ENCODE measurements at regions not wholly inside any gene's neighbourhood (a gene's known extent, or its start where the extent isn't known, plus 50 kb on each side); places are given as distances from the start of the nearest gene placed in this dataset.

DNA sequence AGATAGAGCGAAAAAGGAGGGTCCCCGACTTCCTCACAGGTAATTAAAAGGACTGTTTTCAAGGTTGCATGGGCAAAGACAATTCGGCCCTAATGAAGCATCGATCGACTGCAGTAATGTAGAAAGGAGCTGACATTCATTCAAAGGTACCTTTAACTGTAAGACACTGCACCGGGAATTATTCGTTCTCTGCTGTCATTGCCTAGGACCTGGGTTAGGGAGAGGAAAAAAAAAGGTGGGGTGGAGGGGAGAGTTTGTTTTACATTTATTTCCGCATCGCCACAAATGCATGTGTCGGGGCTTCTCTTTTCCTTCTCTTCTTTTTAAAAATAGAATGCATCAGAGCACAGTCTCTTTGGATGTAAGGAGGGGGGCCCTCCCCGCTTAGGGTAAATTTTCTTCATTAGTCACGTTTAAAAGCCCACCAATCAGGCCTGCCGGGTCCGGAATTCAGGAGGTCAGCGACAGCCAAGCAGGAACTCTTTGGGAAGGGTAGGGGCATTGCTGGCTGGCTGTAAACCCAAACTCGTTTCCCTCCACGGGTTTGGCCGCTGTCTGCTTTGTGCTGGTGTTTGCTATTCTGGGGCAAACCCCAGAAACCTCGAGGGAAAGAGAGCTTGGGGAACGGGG, 496.2 kb upstream of the ZFHX3 start:
- DNase-seq (ENCODE audit: low read depth, low spot score) = no peak

DNA sequence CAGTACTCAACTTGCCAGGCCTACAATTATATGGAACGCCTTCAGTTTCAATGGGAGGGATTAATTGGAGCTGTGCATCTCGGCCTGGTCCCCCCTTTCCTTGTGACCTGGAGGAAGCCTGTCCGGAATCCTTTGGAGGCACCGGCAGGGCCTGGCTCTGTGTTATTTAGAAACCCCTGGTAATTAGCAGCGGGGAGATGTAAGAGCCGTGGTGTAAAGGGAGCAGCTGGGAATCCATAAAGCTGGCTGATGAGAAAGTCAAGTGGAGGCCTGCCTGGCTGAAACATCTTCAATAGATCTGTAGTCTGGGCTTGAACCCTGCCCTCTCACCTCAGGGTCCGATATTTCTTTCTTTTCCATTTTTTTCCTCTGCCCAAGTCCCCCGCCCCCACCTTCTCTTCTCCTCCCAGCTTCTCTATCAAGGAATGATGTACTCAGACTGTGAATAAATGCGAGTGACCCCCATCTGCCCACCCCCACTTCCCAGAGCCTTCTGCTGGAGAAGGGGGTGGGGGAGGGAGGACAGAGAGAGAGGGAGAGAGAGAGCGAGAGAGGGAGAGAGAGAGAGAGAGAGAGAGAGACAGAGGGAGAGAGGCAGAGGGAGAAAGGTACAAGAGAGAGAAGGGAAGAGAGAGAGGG, 495.5 kb upstream of the ZFHX3 start:
- DNase-seq (ENCODE audit: low read depth, low spot score) = no peak

DNA sequence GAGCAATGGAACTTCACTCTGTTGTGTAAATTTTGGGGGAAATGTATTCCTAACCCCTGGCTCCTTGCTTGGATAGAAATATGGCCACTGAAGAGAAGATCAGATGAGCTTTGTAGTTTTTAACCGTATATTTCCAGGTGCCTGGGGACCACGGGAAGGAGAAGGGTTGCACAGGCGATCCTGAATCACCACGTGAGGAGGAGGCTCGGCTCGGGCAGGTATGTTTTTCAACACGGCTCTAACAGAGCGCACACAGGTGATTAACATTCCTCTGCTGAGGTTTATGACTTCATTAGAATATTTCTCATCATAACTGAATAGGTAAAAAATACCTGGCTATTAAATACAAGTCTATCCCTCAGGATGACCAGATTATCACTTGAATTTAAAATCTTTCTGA, 495.0 kb upstream of the ZFHX3 start:
- no peak for DNase-seq (ENCODE audit: low read depth, low spot score)

DNA sequence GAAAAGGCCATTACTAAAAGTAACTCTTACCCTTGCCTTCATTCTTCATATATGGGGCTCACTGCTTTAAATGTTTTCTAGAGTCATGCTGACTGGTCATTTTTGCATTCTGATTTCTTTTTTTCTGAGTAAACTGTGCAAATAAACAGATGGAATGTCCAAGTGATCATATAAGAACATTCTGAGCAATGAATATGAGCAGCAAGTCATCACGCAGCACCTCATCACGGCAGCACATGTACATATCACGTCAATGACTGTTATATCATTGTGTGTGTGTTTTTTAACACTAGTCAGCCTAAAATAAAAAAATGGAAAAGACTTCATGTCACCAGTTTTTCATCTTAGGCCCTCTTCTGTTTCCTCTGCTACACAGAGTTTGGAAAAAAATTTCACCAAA, 490.0 kb upstream of the ZFHX3 start:
- DNase-seq (ENCODE audit: low read depth, low spot score) = no peak

DNA sequence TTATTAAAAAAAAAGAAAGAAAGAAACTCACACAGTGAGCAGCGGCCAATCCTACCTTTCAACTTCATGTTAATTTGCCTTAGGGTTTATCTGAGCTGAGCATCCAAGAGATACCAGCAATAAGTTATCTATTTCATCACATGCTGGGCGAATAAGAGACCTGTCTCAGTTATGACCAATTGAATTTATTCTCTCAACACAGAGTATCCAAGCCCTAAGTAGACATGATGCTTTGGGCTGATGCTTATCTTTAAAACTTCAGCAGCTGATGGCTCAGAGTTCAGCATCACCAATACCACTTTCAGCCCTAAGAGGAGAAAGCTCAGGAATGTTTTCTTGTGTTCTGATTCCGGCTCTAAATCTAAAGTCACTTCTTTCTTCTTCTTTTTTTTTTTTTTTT, 489.0 kb upstream of the ZFHX3 start:
- no peak for DNase-seq (ENCODE audit: low read depth, low spot score)

DNA sequence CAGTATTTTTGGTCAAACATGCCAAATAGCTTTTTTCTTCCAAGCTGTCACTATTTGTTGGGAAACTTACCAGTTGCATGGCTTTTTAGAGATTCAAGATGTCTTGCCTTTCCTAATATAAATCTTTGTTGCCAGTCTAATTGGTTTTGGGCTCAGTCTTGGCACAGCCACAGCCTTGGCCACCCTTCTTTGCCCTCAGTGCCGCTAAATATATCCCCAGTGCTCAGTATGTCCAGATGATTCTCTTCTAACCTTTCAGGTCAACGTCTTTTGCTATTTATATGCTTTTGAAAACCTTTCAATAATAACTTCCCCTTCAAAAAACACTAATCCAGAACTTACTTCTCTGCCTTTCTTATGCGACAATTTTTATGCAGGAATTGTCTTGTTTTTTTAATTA, 483.1 kb upstream of the ZFHX3 start:
- no peak for DNase-seq (ENCODE audit: low read depth, low spot score)

DNA sequence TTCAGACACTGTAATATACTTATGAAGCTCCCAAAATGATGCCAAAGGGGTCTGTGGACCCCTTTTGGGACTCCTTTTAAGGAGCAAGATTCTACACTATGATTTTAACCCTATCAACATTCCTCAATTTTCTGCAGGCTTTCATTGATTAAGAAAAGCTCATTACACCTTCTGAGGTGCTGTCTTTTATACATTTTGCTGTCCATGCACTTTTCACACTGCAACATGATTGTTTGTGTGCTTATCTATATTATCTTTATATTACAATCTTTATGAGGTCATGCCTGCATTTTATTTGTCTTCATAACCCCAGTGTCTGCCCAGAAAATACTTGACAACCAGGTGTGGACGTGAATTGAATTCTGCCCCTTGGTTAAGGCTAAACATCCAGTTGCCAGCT, 482.6 kb upstream of the ZFHX3 start:
- no peak for DNase-seq (ENCODE audit: low read depth, low spot score)

DNA sequence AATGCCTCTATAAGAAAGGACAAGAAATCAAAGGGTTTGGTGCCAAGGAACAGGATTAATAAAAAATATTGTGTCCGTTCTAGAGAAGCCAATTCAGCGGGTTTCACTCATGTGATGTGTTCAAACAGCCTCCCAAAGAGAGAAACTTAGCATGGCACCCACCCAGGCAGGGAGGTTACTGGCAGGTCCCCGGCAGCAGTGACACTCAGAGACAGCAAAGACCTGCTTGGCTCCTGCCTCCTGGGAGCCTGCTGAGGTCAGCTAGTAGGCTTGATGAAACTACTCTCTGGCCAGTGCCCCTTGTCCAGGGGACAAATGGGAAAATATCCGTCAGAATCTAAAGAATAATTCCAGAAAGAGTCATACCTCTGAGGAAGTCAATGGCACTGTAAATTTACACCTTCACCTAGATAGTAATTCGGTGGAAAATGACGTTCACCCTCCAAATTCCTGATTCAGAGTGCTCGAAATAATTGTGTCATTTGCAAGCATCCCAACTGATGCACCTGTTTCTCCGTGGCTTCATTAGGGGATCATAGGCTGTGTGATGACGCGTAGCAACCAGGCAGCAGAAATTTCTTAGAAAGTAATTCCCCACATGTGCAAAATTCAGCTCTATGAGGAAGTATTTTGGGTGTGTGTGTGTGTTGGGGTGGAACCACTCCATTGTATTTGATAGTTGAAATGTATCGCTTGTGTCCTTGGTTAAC, 481.5 kb upstream of the ZFHX3 start:
- no peak for DNase-seq (ENCODE audit: low read depth, low spot score)

DNA sequence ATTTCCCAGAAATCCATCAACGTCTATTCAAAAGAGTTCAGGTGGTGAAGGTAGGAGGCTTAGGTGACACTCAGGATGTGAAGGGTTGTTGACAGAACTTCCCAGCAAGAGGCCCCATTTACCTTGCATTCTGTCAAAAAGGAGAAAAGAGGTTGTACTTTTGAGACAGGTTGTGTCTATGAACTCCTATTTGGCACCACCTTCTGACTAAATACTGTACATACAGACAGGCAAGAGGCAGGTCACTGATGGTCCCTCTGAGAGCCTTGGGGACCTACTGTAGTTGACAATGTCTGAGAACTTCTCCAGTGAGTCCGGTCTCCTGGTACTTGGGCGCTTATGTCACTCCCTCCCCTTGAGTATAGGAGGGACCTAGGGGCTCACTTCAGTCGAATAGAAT, 479.3 kb upstream of the ZFHX3 start:
- no peak for DNase-seq (ENCODE audit: low read depth, low spot score)

DNA sequence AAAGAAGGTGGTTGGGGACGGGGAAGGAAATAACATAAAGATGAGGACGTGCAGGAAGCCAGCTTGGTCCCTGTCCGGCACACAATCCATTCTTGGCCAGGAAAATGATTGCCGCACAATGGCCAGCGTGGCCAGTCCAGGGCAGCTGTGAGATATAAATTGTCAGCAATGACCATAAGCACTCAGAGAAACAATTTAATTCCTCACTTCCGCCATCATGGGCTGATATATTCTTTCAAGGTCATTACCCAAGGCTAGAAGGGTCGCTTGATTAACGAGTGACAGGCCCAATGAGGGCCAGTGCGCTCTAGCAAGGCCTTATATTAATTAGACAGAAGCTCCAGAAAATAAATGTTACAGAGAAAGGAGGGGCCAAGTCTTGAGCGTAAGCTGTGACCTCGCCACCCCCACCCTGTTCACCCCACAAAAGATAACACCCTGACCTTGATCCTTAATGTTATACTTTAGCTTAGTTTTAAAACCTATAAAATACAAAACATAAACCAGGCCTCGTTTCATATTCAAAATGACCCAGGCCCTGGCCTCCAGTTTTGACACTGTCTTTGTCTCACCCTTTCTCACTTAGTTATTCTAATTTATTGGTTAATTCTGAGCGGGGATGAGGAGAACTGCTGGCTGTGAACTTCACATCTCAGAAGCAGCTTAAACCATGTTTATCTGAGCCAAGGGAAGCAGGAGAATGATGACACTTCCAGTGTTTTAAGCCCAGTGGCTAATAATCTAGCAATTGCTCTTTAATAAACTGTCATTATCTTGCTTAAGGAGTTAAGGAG, 478.3 kb upstream of the ZFHX3 start:
- no peak for DNase-seq (ENCODE audit: low read depth, low spot score)

DNA sequence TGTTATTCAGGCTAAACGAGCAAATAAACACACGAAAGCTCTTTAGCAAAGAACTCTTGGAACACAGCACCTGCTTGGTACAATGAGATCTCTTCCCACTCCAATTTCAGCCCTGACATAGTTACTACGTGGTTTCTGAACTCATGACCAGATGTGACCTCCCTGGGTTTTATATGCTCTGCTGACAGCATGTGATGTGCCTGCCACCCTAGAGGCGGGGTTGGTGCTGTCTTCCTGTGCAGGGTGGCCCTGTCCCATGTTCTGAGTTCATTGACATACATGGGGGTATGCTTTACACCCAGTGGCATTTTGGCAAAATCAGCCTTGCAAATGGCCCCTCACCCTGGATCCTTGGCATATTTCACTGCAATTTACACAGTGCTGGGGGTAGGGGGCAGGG, 475.3 kb upstream of the ZFHX3 start:
- DNase-seq (ENCODE audit: low read depth, low spot score) = no peak

DNA sequence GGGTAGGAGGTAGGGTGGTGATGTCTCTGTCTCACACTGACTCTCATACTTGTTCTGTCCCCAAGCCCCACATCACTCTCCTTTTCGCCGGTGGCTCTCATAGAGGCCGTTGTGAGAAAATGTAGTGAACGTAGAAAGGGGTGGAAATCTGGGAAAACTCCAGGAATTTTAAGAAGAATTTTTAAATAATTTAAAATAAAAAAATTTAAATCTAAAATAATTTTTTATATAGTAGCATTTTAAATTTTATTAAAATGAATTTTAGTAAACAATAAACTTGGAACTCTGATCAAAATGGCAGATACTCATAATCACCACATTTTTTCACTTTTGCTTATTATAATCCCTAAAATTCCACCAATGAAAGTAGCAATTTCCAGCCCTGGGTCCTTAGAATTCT, 473.6 kb upstream of the ZFHX3 start:
- no peak for DNase-seq (ENCODE audit: low read depth, low spot score)

DNA sequence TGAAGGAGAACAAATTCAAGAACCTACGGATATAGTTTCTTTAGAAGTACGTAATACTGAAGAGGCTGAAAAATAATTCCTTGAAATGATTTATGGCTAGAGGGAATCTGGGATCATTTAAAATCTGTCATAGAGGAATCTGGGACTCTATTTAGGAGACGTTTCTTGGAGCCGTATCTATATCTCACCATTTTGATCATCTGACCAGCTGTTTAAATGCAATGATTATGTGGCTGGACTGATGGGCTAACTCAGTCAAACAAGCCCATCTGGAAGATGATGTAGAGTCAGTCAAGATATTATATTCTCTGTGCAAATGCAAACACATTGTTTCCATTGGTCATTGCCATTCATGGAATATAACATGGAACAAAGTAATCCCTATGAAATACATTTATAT, 467.7 kb upstream of the ZFHX3 start:
- DNase-seq (ENCODE audit: low read depth, low spot score) = no peak

DNA sequence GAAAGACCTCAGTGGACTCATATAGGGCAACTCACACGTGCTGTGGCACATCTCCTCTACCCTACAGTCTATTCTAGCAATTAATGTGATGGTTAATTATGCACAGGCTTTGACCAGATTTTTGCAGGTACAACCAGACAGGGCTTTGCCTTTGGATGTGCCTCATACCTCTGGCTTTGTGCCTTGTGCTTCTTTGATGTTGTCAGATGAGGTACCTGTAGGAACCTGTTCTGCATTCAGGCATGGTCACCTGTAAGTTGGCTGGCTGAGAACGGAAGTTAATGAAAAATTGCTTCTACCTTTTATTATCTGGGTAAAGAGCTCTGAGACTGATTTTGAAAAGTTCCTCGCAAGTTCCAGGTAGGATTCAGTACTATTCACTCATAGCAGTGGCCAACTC, 462.9 kb upstream of the ZFHX3 start:
- DNase-seq (ENCODE audit: low read depth, low spot score) = no peak

DNA sequence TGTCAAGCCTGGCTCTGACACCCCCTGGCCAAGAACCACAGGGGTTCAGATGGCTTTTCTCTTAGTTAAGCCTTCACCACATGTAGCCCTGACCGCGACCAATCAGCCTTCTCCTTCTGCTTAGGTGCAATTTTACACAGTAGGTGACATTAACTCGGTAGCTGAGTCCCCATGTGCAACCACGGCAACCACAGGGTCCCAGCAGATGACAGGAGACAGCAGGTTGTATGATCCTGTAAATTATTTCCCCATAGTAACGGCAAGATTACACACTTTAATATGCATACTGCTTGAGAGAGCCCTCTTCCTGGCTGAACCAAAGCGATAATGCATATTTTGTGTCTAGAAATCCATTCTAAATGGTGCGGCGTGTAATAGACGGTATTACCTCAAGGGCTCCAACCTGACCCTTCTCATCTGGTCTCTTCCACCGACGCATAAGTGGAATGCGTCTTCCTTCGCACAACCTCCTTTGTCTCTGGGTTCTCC, 458.7 kb upstream of the ZFHX3 start:
- DNase-seq (ENCODE audit: low read depth, low spot score) = no peak

DNA sequence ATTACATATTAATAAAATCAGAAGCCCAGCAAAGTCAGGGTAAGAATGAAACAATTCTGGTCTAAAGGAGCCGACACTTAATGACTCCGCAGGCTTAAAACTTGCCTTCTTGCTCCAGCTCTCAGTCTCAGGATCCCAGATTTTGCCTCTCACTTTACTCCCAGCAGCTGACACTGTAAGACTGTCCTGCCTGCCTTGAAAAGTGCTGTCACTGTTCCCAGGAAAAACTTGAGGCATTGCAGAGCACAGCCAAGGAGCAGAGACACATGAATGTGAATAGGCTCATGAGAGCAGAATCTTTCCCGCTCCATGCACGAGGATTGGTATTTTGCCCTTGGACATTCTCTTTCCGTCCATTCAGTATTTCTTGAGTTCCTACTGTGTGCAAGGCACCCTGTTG, 457.6 kb upstream of the ZFHX3 start:
- DNase-seq (ENCODE audit: low read depth, low spot score) = no peak

DNA sequence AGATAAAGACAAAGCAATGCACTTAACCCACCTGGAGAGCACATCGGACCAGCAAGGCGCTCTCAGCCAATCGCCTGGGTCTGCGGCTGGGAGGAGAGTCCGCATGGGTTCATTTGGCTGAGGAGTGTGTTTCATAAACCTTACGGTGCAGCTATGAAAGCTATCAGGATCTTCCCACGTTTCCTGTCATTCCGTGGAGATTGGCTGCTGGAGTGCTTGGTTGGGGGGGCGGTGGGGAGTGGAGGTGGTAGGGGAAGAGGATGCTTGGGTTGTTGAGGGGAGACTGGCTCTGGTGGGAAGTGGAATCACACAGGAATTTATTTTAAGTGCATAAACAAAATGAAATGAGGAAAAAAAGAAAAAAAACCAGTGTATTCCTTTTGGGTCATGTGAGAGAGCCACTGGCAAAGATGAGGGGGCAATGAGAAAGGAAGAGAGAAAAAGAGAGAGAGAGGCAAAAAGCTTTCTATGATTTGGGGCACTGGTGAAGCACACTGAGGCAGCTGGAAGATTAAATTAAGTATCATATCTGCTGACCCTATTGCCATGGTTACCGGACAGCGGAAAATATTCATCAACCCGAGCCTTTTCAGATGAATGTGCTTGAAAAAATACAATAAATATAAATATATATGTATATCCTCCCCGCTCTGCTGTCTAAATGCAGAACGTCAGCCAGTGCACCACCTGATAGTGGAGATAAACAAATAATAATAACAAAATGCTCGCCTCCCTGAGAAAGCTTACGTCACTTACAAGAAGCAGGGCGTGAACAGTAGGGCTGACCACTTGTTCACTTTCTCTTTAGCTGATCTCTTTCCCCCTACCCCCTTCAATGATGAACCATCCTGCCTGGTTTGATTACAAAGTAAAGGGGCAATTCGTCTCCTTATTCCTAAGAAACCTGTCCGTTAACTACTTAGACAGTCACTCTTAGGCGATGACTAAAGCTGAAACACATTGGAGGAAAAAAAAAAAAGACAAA, 457.0 kb upstream of the ZFHX3 start:
- no peak for DNase-seq (ENCODE audit: low read depth, low spot score)

DNA sequence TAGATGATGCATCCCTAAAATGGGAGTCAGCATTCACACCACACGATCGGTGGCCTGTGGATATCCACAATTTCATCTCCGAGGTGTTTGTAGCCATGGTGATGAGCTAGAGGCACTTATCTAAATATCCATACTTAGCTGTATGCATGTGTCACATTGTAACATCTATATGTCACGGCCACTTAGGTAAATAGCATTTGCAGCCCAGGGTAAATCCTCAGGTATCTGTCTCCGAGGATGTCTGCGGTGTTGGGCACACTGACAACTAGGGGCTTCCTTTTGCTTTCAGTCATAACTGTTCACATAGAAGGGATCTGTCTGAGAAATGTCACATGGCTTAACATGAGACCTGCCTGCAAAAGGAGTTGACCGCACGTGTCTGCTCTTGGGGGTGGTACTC, 455.2 kb upstream of the ZFHX3 start:
- DNase-seq (ENCODE audit: low read depth, low spot score) = no peak

DNA sequence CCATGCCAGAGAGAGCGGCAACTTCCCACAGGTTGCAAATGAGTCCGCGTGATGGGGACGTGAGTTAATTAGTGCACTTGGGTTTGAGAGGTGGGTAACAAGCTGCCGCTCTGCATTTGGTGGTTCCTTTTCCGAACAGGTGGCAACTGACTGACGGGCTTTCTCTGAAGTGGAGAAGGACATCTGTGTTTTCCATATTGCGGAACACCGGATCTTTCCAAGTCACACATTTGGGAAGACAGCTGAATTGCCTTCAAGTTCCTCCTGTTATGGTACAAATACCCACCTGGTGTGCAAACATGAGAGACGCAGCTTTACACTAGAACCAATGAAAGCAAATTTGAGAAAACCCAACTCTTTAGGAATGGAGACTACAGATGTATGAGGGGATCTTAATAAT, 451.3 kb upstream of the ZFHX3 start:
- no peak for DNase-seq (ENCODE audit: low read depth, low spot score)

DNA sequence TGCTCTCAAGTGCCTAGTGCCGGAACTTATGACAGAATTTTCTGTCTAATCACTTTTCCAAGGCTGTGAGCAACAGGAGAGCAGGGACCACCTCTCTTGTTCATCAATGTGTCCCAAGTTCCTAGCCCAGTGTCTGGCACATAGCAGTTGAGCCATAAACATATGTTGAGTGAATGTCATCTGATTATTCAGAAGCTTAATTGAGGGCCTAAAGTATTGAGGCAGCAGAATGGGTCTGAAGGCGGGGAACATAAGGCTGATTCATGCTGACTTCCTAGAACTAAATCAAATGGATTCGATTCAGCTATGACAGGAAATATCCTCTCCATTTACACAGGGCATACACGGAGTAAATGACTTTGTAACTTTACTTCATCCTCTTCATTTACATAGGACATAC, 438.0 kb upstream of the ZFHX3 start:
- no peak for DNase-seq (ENCODE audit: low read depth, low spot score)
